Immature natural killer cell (primary cell): ENCODE measurements at regions not wholly inside any gene's neighbourhood (a gene's known extent, or its start where the extent isn't known, plus 50 kb on each side); places are given as distances from the start of the nearest gene placed in this dataset.

Source experiments
- DNase-seq, 3 donors: peaks; one replicate each; pipeline ENCODE4 v3.0.0; 2022; ENCODE audit warnings: mixed read lengths in 1 of 3
- H3K27ac Mint-ChIP-seq, 6 donors: one replicate each; pipeline ENCODE4 v1.8.0; 2020; ENCODE audit warnings: mixed read lengths in 6 of 6, mild to moderate bottlenecking in 5 of 6, inconsistent platforms in 4 of 6, moderate library complexity in 3 of 6
- H3K27me3 Mint-ChIP-seq, 3 donors: one replicate each; pipeline ENCODE4 v1.8.0; 2020 to 2021; ENCODE audit warnings: low read depth in 3 of 3, mild to moderate bottlenecking in 3 of 3, mixed read lengths in 3 of 3, moderate library complexity in 3 of 3, inconsistent platforms in 1 of 3
- H3K36me3 Mint-ChIP-seq, 3 donors: one replicate each; pipeline ENCODE4 v1.8.0; 2020; ENCODE audit warnings: mixed read lengths in 3 of 3, inconsistent platforms in 2 of 3, mild to moderate bottlenecking in 2 of 3
- H3K4me1 Mint-ChIP-seq, 2 donors: one replicate each; pipeline ENCODE4 v1.8.0; 2020; ENCODE audit warnings: inconsistent platforms in 2 of 2, mild to moderate bottlenecking in 2 of 2, mixed read lengths in 2 of 2, moderate library complexity in 1 of 2
- H3K4me3 Mint-ChIP-seq, 5 donors: one replicate each; pipeline ENCODE4 v1.8.0; 2020; ENCODE audit warnings: mild to moderate bottlenecking in 5 of 5, mixed read lengths in 5 of 5, inconsistent platforms in 3 of 5, moderate library complexity in 3 of 5
- H3K9me3 Mint-ChIP-seq, 6 donors: one replicate each; pipeline ENCODE4 v1.8.0; 2020; ENCODE audit warnings: mild to moderate bottlenecking in 6 of 6, mixed read lengths in 6 of 6, inconsistent platforms in 4 of 6, moderate library complexity in 3 of 6

- peaks cover 0 to 3% (median 0%) of the 10 kb centered on the region in 3 donors for H3K36me3 Mint-ChIP-seq
- no peak overlapping the region for H3K27ac Mint-ChIP-seq
- DNase-seq = no peak
- H3K27me3 Mint-ChIP-seq = peaks cover 1 to 5% (median 4%) of the 10 kb centered on the region in 3 donors
- peaks cover 0 to 5% of the 10 kb centered on the region in 2 donors for H3K4me1 Mint-ChIP-seq
- H3K4me3 Mint-ChIP-seq = no peak overlapping the region
- no peaks in the 10 kb centered on the region for H3K9me3 Mint-ChIP-seq
These were observed 161.3 kb downstream of the TSEN15 start for GRCh38 chr1:184212649-184213314.

- Mint-ChIP-seq H3K4me3 (peak overlapping the region in 1 of 5 donors; percentile 28), H3K27me3 (peaks cover 1 to 2% (median 2%) of the 10 kb centered on the region in 3 donors), H3K36me3 (peaks cover 0 to 3% (median 0%) of the 10 kb centered on the region in 3 donors), H3K9me3 (no peaks in the 10 kb centered on the region), H3K27ac (no peak overlapping the region), H3K4me1 (peaks cover 0 to 5% of the 10 kb centered on the region in 2 donors)
- peak in 1 of 3 donors; percentile 7 for DNase-seq
These were observed 162.6 kb downstream of the TSEN15 start for GRCh38 chr1:184214128-184214527.

- Mint-ChIP-seq H3K36me3 (peaks cover 0 to 3% (median 0%) of the 10 kb centered on the region in 3 donors), H3K9me3 (no peaks in the 10 kb centered on the region), H3K27me3 (peaks cover 0 to 2% (median 1%) of the 10 kb centered on the region in 3 donors), H3K27ac (no peak overlapping the region), H3K4me1 (peaks cover 0 to 5% of the 10 kb centered on the region in 2 donors), H3K4me3 (no peak overlapping the region)
- no peak for DNase-seq
These were observed 163.9 kb downstream of the TSEN15 start for GRCh38 chr1:184215274-184215925.

- Mint-ChIP-seq H3K4me1 (peaks cover 2 to 5% of the 10 kb centered on the region in 2 donors), H3K36me3 (no peaks in the 10 kb centered on the region), H3K4me3 (no peak overlapping the region), H3K9me3 (no peaks in the 10 kb centered on the region), H3K27me3 (peaks cover 0 to 2% (median 1%) of the 10 kb centered on the region in 3 donors), H3K27ac (no peak overlapping the region)
- no peak for DNase-seq
These were observed 167.0 kb downstream of the TSEN15 start for GRCh38 chr1:184218458-184219075.

GRCh38 chr1:184219414-184219813 lies 167.4 kb upstream of the C1orf21 start:
- H3K4me3 Mint-ChIP-seq = no peak overlapping the region
- no peak overlapping the region for H3K27ac Mint-ChIP-seq
- no peaks in the 10 kb centered on the region for H3K36me3 Mint-ChIP-seq
- DNase-seq = no peak
- H3K27me3 Mint-ChIP-seq = peaks cover 0 to 3% (median 0%) of the 10 kb centered on the region in 3 donors
- H3K4me1 Mint-ChIP-seq = peaks cover 0 to 2% of the 10 kb centered on the region in 2 donors
- H3K9me3 Mint-ChIP-seq = no peaks in the 10 kb centered on the region

GRCh38 chr1:184219883-184220282 lies 166.9 kb upstream of the C1orf21 start:
- Mint-ChIP-seq H3K27ac (no peak overlapping the region), H3K9me3 (no peaks in the 10 kb centered on the region), H3K27me3 (peaks cover 0 to 3% (median 0%) of the 10 kb centered on the region in 3 donors), H3K36me3 (no peaks in the 10 kb centered on the region), H3K4me3 (no peak overlapping the region), H3K4me1 (peaks cover 0 to 2% of the 10 kb centered on the region in 2 donors)
- DNase-seq = no peak

GRCh38 chr1:184221087-184221486 lies 165.7 kb upstream of the C1orf21 start:
- no peaks in the 10 kb centered on the region for H3K36me3 Mint-ChIP-seq
- DNase-seq = no peak
- peaks cover 0 to 2% of the 10 kb centered on the region in 2 donors for H3K4me1 Mint-ChIP-seq
- peaks cover 0 to 3% (median 0%) of the 10 kb centered on the region in 3 donors for H3K27me3 Mint-ChIP-seq
- H3K27ac Mint-ChIP-seq = no peak overlapping the region
- H3K4me3 Mint-ChIP-seq = no peak overlapping the region
- no peaks in the 10 kb centered on the region for H3K9me3 Mint-ChIP-seq

GRCh38 chr1:184222652-184223052 lies 164.2 kb upstream of the C1orf21 start:
- no peaks in the 10 kb centered on the region for H3K9me3 Mint-ChIP-seq
- peak overlapping the region in 3 of 5 donors; percentile 16 to 18 (median 18) for H3K4me3 Mint-ChIP-seq

GRCh38 chr1:184223216-184223615 lies 163.6 kb upstream of the C1orf21 start:
- no peak for DNase-seq
- no peak overlapping the region for H3K4me3 Mint-ChIP-seq
- no peaks in the 10 kb centered on the region for H3K9me3 Mint-ChIP-seq
- H3K27me3 Mint-ChIP-seq = peaks cover 0 to 3% (median 0%) of the 10 kb centered on the region in 3 donors
- H3K27ac Mint-ChIP-seq = no peak overlapping the region
- H3K36me3 Mint-ChIP-seq = no peaks in the 10 kb centered on the region
- H3K4me1 Mint-ChIP-seq = peaks cover 0 to 2% of the 10 kb centered on the region in 2 donors

More at GRCh38 chr1:184222652-184223052, 164.2 kb upstream of the C1orf21 start:
- H3K36me3 Mint-ChIP-seq = no peaks in the 10 kb centered on the region
- DNase-seq = peak; percentile 36 to 47 (median 40)
- H3K27me3 Mint-ChIP-seq = peaks cover 0 to 3% (median 0%) of the 10 kb centered on the region in 3 donors
- peaks cover 0 to 2% of the 10 kb centered on the region in 2 donors for H3K4me1 Mint-ChIP-seq
- H3K27ac Mint-ChIP-seq = no peak overlapping the region

- Mint-ChIP-seq H3K9me3 (no peaks in the 10 kb centered on the region), H3K27me3 (peaks cover 0 to 3% (median 2%) of the 10 kb centered on the region in 3 donors), H3K4me1 (peaks cover 0 to 2% of the 10 kb centered on the region in 2 donors), H3K27ac (no peak overlapping the region), H3K36me3 (no peaks in the 10 kb centered on the region), H3K4me3 (no peak overlapping the region)
- no peak for DNase-seq
These were observed 161.3 kb upstream of the C1orf21 start for GRCh38 chr1:184225283-184226099.

- H3K4me3 Mint-ChIP-seq = no peak overlapping the region
- no peaks in the 10 kb centered on the region for H3K9me3 Mint-ChIP-seq
- peaks cover 0 to 2% of the 10 kb centered on the region in 2 donors for H3K4me1 Mint-ChIP-seq
- no peaks in the 10 kb centered on the region for H3K36me3 Mint-ChIP-seq
- no peak for DNase-seq
- no peak overlapping the region for H3K27ac Mint-ChIP-seq
- H3K27me3 Mint-ChIP-seq = peaks cover 0 to 3% (median 2%) of the 10 kb centered on the region in 3 donors
These were observed 160.7 kb upstream of the C1orf21 start for GRCh38 chr1:184226100-184226487.

- H3K27me3 Mint-ChIP-seq = peaks cover 0 to 6% (median 4%) of the 10 kb centered on the region in 3 donors
- DNase-seq = no peak
- no peaks in the 10 kb centered on the region for H3K36me3 Mint-ChIP-seq
- no peaks in the 10 kb centered on the region for H3K9me3 Mint-ChIP-seq
- H3K27ac Mint-ChIP-seq = no peak overlapping the region
- H3K4me1 Mint-ChIP-seq = no peaks in the 10 kb centered on the region
- no peak overlapping the region for H3K4me3 Mint-ChIP-seq
These were observed 158.3 kb upstream of the C1orf21 start for GRCh38 chr1:184228558-184228957.

- peaks cover 0 to 1% of the 10 kb centered on the region in 2 donors for H3K4me1 Mint-ChIP-seq
- H3K27ac Mint-ChIP-seq = no peak overlapping the region
- DNase-seq = no peak
- no peak overlapping the region for H3K4me3 Mint-ChIP-seq
- no peaks in the 10 kb centered on the region for H3K9me3 Mint-ChIP-seq
- H3K27me3 Mint-ChIP-seq = peaks cover 2 to 7% (median 6%) of the 10 kb centered on the region in 3 donors
- peaks cover 0 to 6% (median 0%) of the 10 kb centered on the region in 3 donors for H3K36me3 Mint-ChIP-seq
These were observed 149.2 kb upstream of the C1orf21 start for GRCh38 chr1:184237588-184237987.
